ENCODE measurements at regions not wholly inside any gene's neighbourhood (a gene's known extent, or its start where the extent isn't known, plus 50 kb on each side); places are given as distances from the start of the nearest gene placed in this dataset.
"Not testable (repeated sequence)": the region's sequence is repeated elsewhere in the genome, so short reads cannot be mapped to it uniquely, and the experiment has no call there.

- no peak for TF ChIP-seq CTCF (IDR thresholded peaks at IDR 0.05)
- ATAC-seq (ENCODE audit: low FRiP score) (no peak), DNase-seq (ENCODE audit: low spot score) (no peak)
Observed at GRCh38 chr6:14775528-14775927, 470.3 kb upstream of the JARID2 start.

- DNase-seq (ENCODE audit: low spot score), result no peak
- TF ChIP-seq CTCF (IDR thresholded peaks at IDR 0.05), result no peak
- no peak for ATAC-seq (ENCODE audit: low FRiP score)
Observed at GRCh38 chr6:14776307-14776706, 469.6 kb upstream of the JARID2 start.

- no peak for TF ChIP-seq CTCF (IDR thresholded peaks at IDR 0.05)
- no peak for DNase-seq (ENCODE audit: low spot score)
- no peak for ATAC-seq (ENCODE audit: low FRiP score)
Observed at GRCh38 chr6:14781772-14782525, 463.9 kb upstream of the JARID2 start.

GRCh38 chr6:14782921-14783464 is 462.9 kb upstream of the JARID2 start:
- not testable (repeated sequence) for ATAC-seq (ENCODE audit: low FRiP score); DNase-seq (ENCODE audit: low spot score)

GRCh38 chr6:14783594-14783993 is 462.3 kb upstream of the JARID2 start:
- TF ChIP-seq CTCF (IDR thresholded peaks at IDR 0.05), result no peak
- ATAC-seq (ENCODE audit: low FRiP score) (no peak), DNase-seq (ENCODE audit: low spot score) (no peak)

- ATAC-seq (ENCODE audit: low FRiP score) (no peak), DNase-seq (ENCODE audit: low spot score) (no peak)
- TF ChIP-seq CTCF (IDR thresholded peaks at IDR 0.05), result no peak
Observed at GRCh38 chr6:14784596-14785492, 461.0 kb upstream of the JARID2 start.

GRCh38 chr6:14785493-14785790 is 460.4 kb upstream of the JARID2 start:
- no peak for ATAC-seq (ENCODE audit: low FRiP score)
- no peak for TF ChIP-seq CTCF (IDR thresholded peaks at IDR 0.05)
- no peak for DNase-seq (ENCODE audit: low spot score)

Data from omental fat pad (tissue), 3 donors.